HG03196 (cell line): ENCODE measurements at regions not wholly inside any gene's neighbourhood (a gene's known extent, or its start where the extent isn't known, plus 50 kb on each side); places are given as distances from the start of the nearest gene placed in this dataset.
"Not testable (repeated sequence)": the region's sequence is repeated elsewhere in the genome, so short reads cannot be mapped to it uniquely, and the experiment has no call there.

ENCODE experiments used
- ATAC-seq: cut with Tn5 transposase; IDR thresholded peaks from one replicate; pipeline ENCODE4 v1.9.1; 2021; ENCODE audit not compliant: unreplicated experiment

GRCh38 chr4:9702019-9702418 lies 79.4 kb upstream of the DRD5 start:
- ATAC-seq: not testable (repeated sequence)

GRCh38 chr4:9702696-9703095 lies 78.7 kb upstream of the DRD5 start:
- not testable (repeated sequence) for ATAC-seq

GRCh38 chr4:9703391-9703790 lies 78.0 kb upstream of the DRD5 start:
- ATAC-seq: no peak

- not testable (repeated sequence) for ATAC-seq
These were observed 77.3 kb upstream of the DRD5 start for GRCh38 chr4:9704126-9704525.

- no peak for ATAC-seq
These were observed 76.7 kb upstream of the DRD5 start for GRCh38 chr4:9704551-9705332.

GRCh38 chr4:9707281-9707680 lies 74.2 kb upstream of the DRD5 start:
- ATAC-seq: not testable (repeated sequence)

GRCh38 chr4:9707936-9708335 lies 73.5 kb upstream of the DRD5 start:
- not testable (repeated sequence) for ATAC-seq

- no peak for ATAC-seq
These were observed 71.7 kb upstream of the DRD5 start for GRCh38 chr4:9709724-9710123.

GRCh38 chr4:9715271-9715670 lies 66.2 kb upstream of the DRD5 start:
- not testable (repeated sequence) for ATAC-seq

GRCh38 chr4:9716093-9716492 lies 65.3 kb upstream of the DRD5 start:
- no peak for ATAC-seq

GRCh38 chr4:9718246-9718939 lies 63.0 kb upstream of the DRD5 start:
- not testable (repeated sequence) for ATAC-seq

- not testable (repeated sequence) for ATAC-seq
These were observed 59.3 kb upstream of the DRD5 start for GRCh38 chr4:9722131-9722530.
